GM12801 (cell line): ENCODE measurements at regions not wholly inside any gene's neighbourhood (a gene's known extent, or its start where the extent isn't known, plus 50 kb on each side); places are given as distances from the start of the nearest gene placed in this dataset.

Experiments used
- TF ChIP-seq, protein P1 (sequence below): IDR thresholded peaks from one replicate; pipeline ENCODE4 v1.5.1; 2011; ENCODE audit warnings: control low read depth; ENCODE audit not compliant: insufficient read length; ENCODE audit errors: extremely low read depth

DNA sequence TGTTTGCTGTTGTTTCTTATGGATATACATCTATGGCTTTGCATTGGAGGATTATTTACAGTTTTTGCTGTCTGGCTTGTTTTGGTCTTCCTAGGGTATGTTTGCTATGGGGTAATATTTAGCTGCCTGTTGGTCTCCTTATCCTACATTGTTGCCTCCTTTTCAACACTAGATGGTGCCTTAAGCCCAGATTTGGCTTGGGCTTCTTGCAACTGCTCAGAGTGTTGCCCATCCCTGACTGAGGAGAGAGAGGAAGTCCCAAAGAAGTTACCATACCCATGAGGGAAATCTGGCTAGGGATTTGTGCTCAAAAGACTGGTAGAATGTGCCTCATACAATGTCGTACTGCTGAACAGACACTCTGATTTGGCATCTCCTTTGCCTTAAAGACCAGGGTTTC, 94.6 kb upstream of the MUCL1 start:
- TF ChIP-seq, protein P1, sequence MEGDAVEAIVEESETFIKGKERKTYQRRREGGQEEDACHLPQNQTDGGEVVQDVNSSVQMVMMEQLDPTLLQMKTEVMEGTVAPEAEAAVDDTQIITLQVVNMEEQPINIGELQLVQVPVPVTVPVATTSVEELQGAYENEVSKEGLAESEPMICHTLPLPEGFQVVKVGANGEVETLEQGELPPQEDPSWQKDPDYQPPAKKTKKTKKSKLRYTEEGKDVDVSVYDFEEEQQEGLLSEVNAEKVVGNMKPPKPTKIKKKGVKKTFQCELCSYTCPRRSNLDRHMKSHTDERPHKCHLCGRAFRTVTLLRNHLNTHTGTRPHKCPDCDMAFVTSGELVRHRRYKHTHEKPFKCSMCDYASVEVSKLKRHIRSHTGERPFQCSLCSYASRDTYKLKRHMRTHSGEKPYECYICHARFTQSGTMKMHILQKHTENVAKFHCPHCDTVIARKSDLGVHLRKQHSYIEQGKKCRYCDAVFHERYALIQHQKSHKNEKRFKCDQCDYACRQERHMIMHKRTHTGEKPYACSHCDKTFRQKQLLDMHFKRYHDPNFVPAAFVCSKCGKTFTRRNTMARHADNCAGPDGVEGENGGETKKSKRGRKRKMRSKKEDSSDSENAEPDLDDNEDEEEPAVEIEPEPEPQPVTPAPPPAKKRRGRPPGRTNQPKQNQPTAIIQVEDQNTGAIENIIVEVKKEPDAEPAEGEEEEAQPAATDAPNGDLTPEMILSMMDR: no peak

DNA sequence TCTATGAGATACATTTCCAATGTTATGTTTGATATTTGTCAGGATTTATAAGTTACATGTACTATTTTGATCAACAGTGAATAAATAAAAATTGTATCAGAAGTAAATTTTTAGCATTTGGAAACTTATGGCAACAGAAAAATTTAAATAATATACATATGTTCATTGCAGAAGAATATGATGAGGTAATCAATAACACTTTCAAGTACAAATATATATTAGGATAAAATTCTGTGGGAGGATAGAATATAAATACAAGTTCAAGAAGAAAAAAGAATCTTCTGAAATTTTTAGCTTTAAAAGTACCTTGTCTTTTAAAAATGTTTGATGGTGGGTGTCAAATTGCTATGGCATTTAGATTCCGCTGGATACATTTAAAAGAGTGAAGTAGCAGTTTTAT, 102.8 kb upstream of the MUCL1 start:
- TF ChIP-seq, protein P1: no peak

DNA sequence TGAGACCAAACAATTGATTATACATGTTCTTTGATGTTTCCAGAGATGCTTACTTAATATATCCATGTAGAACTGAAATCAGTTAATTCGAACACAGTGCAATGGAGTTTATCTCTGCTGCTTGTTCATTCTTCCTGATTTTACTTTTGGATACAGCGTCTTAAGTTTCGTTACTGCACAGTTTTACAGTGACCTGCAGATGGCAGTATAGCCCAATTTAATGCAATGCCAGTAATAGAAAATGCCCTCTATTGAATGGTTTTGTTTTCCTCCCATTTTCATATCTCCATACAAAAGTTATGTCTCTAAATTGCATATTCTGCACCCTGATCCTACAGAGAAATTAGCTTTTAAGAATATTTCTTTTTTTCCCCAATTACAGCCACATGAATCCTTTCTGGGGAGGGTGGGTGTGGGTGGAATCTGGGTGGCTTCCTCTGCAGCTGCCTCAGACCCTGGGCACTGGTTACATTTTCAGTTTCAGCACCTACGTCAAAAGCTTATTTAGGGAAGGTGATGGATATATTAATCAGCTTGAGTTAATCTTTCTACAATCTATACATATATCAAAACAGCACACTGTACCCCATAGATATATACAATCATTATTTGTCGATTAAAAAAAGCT, 101.1 kb upstream of the DCD start:
- TF ChIP-seq, protein P1: peak; percentile 81

DNA sequence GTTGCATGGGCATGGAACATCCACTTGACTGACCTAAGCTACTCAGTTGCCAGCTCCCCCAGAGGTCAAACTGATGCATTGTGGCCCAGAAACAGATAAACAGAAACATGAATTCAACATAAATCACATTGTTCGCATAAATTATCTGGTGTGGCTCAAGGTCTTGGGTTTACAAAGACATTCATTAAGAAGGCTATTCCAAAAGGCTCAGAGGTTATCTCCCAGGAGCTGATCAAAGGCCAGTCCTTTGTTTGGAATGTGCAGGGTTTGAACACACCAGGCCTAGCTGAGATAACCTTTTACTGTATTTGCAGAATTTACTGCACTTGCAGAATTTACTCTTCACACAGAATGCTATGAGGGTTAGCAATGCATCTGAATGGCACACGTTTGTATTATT, 96.4 kb upstream of the DCD start:
- TF ChIP-seq, protein P1: no peak

DNA sequence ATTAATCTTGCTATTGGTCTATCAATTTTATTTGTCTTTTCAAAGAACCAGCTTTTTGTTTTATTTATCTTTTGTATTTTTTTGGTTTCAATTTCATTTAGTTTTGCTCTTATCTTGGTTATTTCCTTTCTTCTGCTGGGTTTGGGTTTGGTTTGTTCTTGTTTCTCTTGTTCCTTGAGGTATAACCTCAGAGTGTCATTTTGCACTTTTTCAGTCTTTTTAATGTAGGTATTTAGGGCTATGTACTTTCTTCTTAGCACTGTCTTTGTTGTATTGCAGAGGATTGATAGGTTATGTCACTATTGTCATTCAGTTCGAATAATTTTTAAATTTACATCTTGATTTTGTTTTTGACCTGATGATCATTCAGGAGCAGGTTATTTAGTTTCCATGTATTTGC, 92.7 kb upstream of the DCD start:
- TF ChIP-seq, protein P1: no peak

DNA sequence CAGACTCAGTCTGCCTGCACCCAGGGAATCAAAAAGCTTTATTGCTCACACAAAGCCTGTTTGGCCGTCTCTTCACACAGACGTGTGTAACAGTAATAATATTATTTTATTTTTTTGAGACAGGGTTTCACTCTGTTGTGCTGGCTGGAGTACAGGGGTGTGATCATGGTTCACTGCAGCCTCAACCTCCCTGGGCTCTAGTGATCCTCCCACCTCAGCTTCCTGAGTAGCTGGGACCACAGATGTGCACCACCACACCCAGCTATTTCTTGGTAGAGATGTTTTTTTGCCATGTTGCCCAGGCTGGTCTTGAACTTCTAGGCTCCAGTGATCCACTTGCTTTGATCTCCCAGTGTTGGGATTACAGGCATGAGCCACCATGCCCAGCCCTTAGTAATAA, 88.4 kb upstream of the DCD start:
- TF ChIP-seq, protein P1: no peak

DNA sequence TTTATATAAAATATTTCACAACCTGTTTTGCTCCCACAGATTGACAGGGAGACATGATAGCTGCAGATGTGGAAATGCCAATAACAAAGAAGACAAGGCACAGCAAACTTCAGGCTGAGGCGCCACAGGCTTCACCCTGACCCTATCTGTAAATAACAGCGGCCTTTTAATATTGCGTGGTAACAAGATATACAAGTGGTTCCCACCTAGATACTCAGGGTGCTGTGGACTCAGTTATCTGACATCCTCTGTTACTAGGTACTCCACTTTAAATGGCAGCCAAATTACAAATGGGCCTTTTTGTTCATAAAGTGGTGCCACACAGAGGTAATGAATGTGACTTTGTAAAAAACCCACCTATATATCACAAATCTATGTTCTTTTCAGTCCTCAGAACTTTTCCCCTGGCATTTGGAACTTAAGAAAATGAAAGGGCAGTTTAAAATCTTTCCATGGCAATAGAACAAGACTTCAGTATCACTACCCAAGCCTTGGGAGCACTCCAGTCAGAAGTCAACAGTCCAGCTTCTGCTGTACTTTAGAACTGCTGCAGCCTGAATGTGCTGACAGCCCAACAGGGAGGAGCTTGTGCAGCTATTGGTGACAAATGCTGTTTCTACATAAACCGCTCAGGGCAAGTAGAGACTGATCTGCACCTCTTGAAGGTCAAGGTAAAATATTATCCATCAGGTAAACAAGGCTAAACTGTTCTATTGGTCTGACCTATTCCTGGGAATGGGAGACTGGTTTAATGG, 86.2 kb upstream of the DCD start:
- TF ChIP-seq, protein P1: no peak
